Vagina (tissue), 2 donors: ENCODE measurements at regions not wholly inside any gene's neighbourhood (a gene's known extent, or its start where the extent isn't known, plus 50 kb on each side); places are given as distances from the start of the nearest gene placed in this dataset.

Experiments used
- DNase-seq, 2 donors: peaks; one replicate each; pipeline ENCODE4 v3.0.0-alpha.2; 2017; ENCODE audit errors: extremely low spot score in 2 of 2
- H3K27ac ChIP-seq: fragments of 200-600 bp; sonication (generic); one replicate; pipeline ENCODE4 v1.5.1; 2019
- H3K27me3 ChIP-seq: fragments of 200-600 bp; sonication (generic); one replicate; pipeline ENCODE4 v1.5.1; 2019
- H3K36me3 ChIP-seq, 2 donors: fragments of 200-600 bp; sonication (generic); one replicate each; pipeline ENCODE4 v1.5.1; 2017 to 2019
- H3K4me1 ChIP-seq: fragments of 200-600 bp; sonication (generic); one replicate; pipeline ENCODE4 v1.5.1; 2019
- H3K4me3 ChIP-seq, 2 donors: fragments of 200-600 bp; sonication (generic); 1 replicate in 1 of 2; 2 replicates in 1 of 2; pipeline ENCODE4 v1.5.1; 2016 to 2019
- H3K9me3 ChIP-seq: fragments of 200-600 bp; sonication (generic); one replicate; pipeline ENCODE4 v1.5.1; 2019
- CTCF ChIP-seq, 3 experiments: fragments of 450-650 bp in 2 of 3; fragments of 200-600 bp in 1 of 3; sonication (generic) in 1 of 3; IDR thresholded peaks; one replicate each; pipeline ENCODE4 v1.5.1; 2017 to 2019; ENCODE audit warnings: antibody characterized with exemption in 3 of 3, mild to moderate bottlenecking in 2 of 3, moderate library complexity in 2 of 3
- POLR2A ChIP-seq, 2 donors: fragments of 450-650 bp; IDR thresholded peaks; one replicate each; pipeline ENCODE4 v1.6.1; 2017; ENCODE audit warnings: antibody characterized with exemption in 2 of 2, mild to moderate bottlenecking in 2 of 2, moderate library complexity in 2 of 2
- POLR2AphosphoS5 ChIP-seq, 2 donors: sonication (generic); formaldehyde crosslinking; IDR thresholded peaks; one replicate each; pipeline ENCODE4 v1.9.0; 2017; ENCODE audit warnings: antibody characterized with exemption in 2 of 2, mild to moderate bottlenecking in 2 of 2, low read depth in 1 of 2; ENCODE audit not compliant: insufficient read depth in 1 of 2
- intact Hi-C: fragments of 100-400 bp; cut with DNase I; formaldehyde crosslinking; loops from one replicate; pipeline ENCODE4 v1.15.1; 2023

DNA sequence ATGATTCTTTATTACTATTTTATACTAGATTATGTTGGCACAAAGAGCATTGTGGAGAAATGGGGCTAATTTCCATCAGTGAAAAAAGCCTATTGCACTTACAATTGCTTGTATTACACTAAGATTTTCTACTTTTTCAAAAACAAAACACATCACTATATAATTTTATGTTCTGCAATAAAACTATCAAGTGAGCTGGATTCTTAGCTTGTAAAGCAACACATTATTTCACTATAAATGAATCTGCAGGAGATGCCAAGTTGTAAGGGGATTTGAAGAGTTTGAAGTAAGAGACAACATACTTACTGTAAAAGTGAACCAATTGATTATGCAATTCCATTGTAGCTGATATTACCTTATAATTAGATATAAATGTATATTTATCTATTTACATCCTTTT lies 333.3 kb upstream of the SEMA3D start:
- H3K9me3 ChIP-seq = no peaks in the 10 kb centered on the region
- no peaks in the 10 kb centered on the region for H3K36me3 ChIP-seq
- H3K27me3 ChIP-seq = no peaks in the 10 kb centered on the region
- H3K4me1 ChIP-seq = no peaks in the 10 kb centered on the region
- H3K27ac ChIP-seq = no peak overlapping the region
- TF ChIP-seq POLR2A (IDR thresholded peaks at IDR 0.05) (no peak), CTCF (IDR thresholded peaks at IDR 0.05) (no peak), POLR2AphosphoS5 (IDR thresholded peaks at IDR 0.05; ENCODE audit: insufficient read depth in 1 of 2, low read depth in 1 of 2) (no peak)
- no peak overlapping the region for H3K4me3 ChIP-seq
- intact Hi-C loops = no loop called here
- DNase-seq = no peak

DNA sequence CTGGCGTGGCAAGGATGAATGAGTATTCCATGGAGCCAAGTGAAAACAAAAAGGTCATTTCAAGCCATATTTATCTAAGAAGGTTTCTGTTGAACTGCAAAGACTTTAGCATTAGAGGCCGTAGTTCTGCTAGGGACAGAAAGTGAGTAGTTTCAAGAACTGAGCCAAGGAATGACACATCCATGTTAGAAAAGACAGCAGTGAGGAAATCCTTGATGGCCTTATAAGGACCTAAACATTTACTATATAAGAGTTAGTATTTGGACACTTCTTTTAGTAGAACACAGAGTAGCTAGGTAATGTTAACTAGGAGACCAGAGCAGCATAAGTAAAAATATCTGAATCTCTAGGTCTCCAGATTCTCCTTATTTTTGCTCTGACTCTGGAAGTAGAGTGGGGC lies 329.8 kb upstream of the SEMA3D start:
- no peaks in the 10 kb centered on the region for H3K27me3 ChIP-seq
- H3K36me3 ChIP-seq = no peaks in the 10 kb centered on the region
- H3K4me3 ChIP-seq = no peak overlapping the region
- H3K4me1 ChIP-seq = no peaks in the 10 kb centered on the region
- no peak overlapping the region for H3K27ac ChIP-seq
- H3K9me3 ChIP-seq = no peaks in the 10 kb centered on the region
- no peak for DNase-seq
- intact Hi-C loops = no loop called here
- TF ChIP-seq POLR2A (IDR thresholded peaks at IDR 0.05) (no peak), POLR2AphosphoS5 (IDR thresholded peaks at IDR 0.05; ENCODE audit: insufficient read depth in 1 of 2, low read depth in 1 of 2) (no peak), CTCF (IDR thresholded peaks at IDR 0.05) (no peak)

- TF ChIP-seq POLR2AphosphoS5 (IDR thresholded peaks at IDR 0.05; ENCODE audit: insufficient read depth in 1 of 2, low read depth in 1 of 2) (no peak), CTCF (IDR thresholded peaks at IDR 0.05) (no peak), POLR2A (IDR thresholded peaks at IDR 0.05) (no peak)
- H3K9me3 ChIP-seq = no peaks in the 10 kb centered on the region
- H3K27ac ChIP-seq = no peak overlapping the region
- no peaks in the 10 kb centered on the region for H3K36me3 ChIP-seq
- DNase-seq = no peak
- no peaks in the 10 kb centered on the region for H3K27me3 ChIP-seq
- H3K4me1 ChIP-seq = no peaks in the 10 kb centered on the region
- H3K4me3 ChIP-seq = no peak overlapping the region
- intact Hi-C loops = no loop called here
Measured at GRCh38 chr7:85512790-85513189, 325.9 kb upstream of the SEMA3D start.

DNA sequence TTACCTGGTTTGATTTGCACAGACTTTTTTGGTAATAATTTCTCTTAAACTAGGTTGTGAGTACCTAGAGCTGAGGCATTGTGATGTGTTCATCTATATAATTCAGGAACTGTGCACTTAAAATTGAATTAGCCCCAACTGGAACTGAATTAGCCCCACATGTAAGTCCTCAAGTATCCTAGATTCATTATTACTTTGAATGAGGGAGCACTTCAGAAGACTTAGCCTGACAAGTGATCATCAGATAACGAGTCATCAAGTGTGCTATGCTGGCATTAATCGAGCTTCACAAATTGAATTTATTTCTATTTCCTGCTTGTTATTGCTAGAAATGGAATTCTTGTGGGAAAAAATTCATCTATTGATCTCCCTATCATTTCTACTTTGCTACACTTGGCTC lies 323.4 kb upstream of the SEMA3D start:
- Histone ChIP-seq H3K36me3 (no peaks in the 10 kb centered on the region), H3K9me3 (no peaks in the 10 kb centered on the region), H3K4me3 (no peak overlapping the region), H3K4me1 (no peaks in the 10 kb centered on the region), H3K27me3 (no peaks in the 10 kb centered on the region), H3K27ac (no peak overlapping the region)
- no peak for DNase-seq
- TF ChIP-seq POLR2A (IDR thresholded peaks at IDR 0.05) (no peak), CTCF (IDR thresholded peaks at IDR 0.05) (no peak), POLR2AphosphoS5 (IDR thresholded peaks at IDR 0.05; ENCODE audit: insufficient read depth in 1 of 2, low read depth in 1 of 2) (no peak)
- intact Hi-C loops = no loop called here

GRCh38 chr7:85509476-85509875 lies 322.6 kb upstream of the SEMA3D start:
- Histone ChIP-seq H3K4me3 (no peak overlapping the region), H3K36me3 (no peaks in the 10 kb centered on the region), H3K4me1 (no peaks in the 10 kb centered on the region), H3K27ac (no peak overlapping the region), H3K27me3 (no peaks in the 10 kb centered on the region), H3K9me3 (no peaks in the 10 kb centered on the region)
- TF ChIP-seq POLR2AphosphoS5 (IDR thresholded peaks at IDR 0.05; ENCODE audit: insufficient read depth in 1 of 2, low read depth in 1 of 2) = no peak
- TF ChIP-seq CTCF (IDR thresholded peaks at IDR 0.05) = no peak
- no peak for TF ChIP-seq POLR2A (IDR thresholded peaks at IDR 0.05)
- DNase-seq = no peak
- intact Hi-C loops = no loop called here
